K562 (cell line): ENCODE measurements at regions not wholly inside any gene's neighbourhood (a gene's known extent, or its start where the extent isn't known, plus 50 kb on each side); places are given as distances from the start of the nearest gene placed in this dataset.

Source experiments
- EZH2 ChIP-seq: IDR thresholded peaks from 2 replicates; pipeline ENCODE4 v1.6.1; 2012; ENCODE audit warnings: low read depth, mild to moderate bottlenecking, inconsistent platforms, low read length, borderline replicate concordance
- TGIF2 ChIP-seq: sonication (generic); formaldehyde crosslinking; IDR thresholded peaks from 2 replicates; pipeline ENCODE4 v1.8.1; 2022; ENCODE audit warnings: mild to moderate bottlenecking, missing genetic modification reagents, moderate library complexity

- TF ChIP-seq TGIF2: no peak
- TF ChIP-seq EZH2: no peak
Measured at GRCh38 chr11:119522609-119523008, 99.6 kb upstream of the THY1 start.
